CD4-positive, alpha-beta T cell treated with Interferon alpha-2 for 1 hour (primary cell): ENCODE measurements at regions not wholly inside any gene's neighbourhood (a gene's known extent, or its start where the extent isn't known, plus 50 kb on each side); places are given as distances from the start of the nearest gene placed in this dataset.
"Not testable (repeated sequence)": the region's sequence is repeated elsewhere in the genome, so short reads cannot be mapped to it uniquely, and the experiment has no call there.

ENCODE experiments used
- DNase-seq, 2 donors: peaks; one replicate each; pipeline ENCODE4 v3.0.0-alpha.2; 2020 to 2022

GRCh38 chr9:21708260-21708711 lies 94.2 kb upstream of the MTAP start:
- DNase-seq, result no peak

GRCh38 chr9:21708856-21709255 lies 93.6 kb upstream of the MTAP start:
- no peak for DNase-seq

GRCh38 chr9:21709464-21710058 lies 92.9 kb upstream of the MTAP start:
- DNase-seq, result peak; percentile 41 to 70

GRCh38 chr9:21710548-21711191 lies 91.8 kb upstream of the MTAP start:
- DNase-seq, result no peak

- no peak for DNase-seq
Observed at GRCh38 chr9:21711504-21711903, 90.9 kb upstream of the MTAP start.

GRCh38 chr9:21715408-21715807 lies 87.0 kb upstream of the MTAP start:
- no peak for DNase-seq

- DNase-seq, result no peak
Observed at GRCh38 chr9:21720758-21721157, 81.7 kb upstream of the MTAP start.

GRCh38 chr9:21727411-21727810 lies 75.0 kb upstream of the MTAP start:
- DNase-seq, result not testable (repeated sequence)

- DNase-seq, result no peak
Observed at GRCh38 chr9:21728781-21729180, 73.7 kb upstream of the MTAP start.

GRCh38 chr9:21729648-21730047 lies 72.8 kb upstream of the MTAP start:
- no peak for DNase-seq

- DNase-seq, result no peak
Observed at GRCh38 chr9:21730899-21731298, 71.5 kb upstream of the MTAP start.

GRCh38 chr9:21741151-21741550 lies 61.3 kb upstream of the MTAP start:
- DNase-seq, result no peak

GRCh38 chr9:21744320-21744719 lies 58.1 kb upstream of the MTAP start:
- DNase-seq, result no peak

GRCh38 chr9:21744841-21745240 lies 57.6 kb upstream of the MTAP start:
- no peak for DNase-seq

GRCh38 chr9:21746550-21746949 lies 55.9 kb upstream of the MTAP start:
- DNase-seq, result no peak

GRCh38 chr9:21747175-21747574 lies 55.3 kb upstream of the MTAP start:
- no peak for DNase-seq

GRCh38 chr9:21750021-21750735 lies 52.3 kb upstream of the MTAP start:
- DNase-seq, result no peak

GRCh38 chr9:21751998-21752397 lies 50.4 kb upstream of the MTAP start:
- no peak for DNase-seq
